Upper lobe of left lung (tissue), 4 donors: ENCODE measurements at regions not wholly inside any gene's neighbourhood (a gene's known extent, or its start where the extent isn't known, plus 50 kb on each side); places are given as distances from the start of the nearest gene placed in this dataset.

Source experiments
- CTCF ChIP-seq, 6 experiments: fragments of 450-650 bp in 4 of 6; fragments of 200-600 bp in 2 of 6; sonication (generic) in 2 of 6; IDR thresholded peaks; one replicate each; pipeline ENCODE4 v1.5.1; 2016 to 2019; ENCODE audit warnings: antibody characterized with exemption in 6 of 6
- EP300 ChIP-seq, 4 donors: sonication (generic); formaldehyde crosslinking; IDR thresholded peaks; one replicate each; pipeline ENCODE4 v1.5.1; 2017; ENCODE audit warnings: antibody characterized with exemption in 4 of 4, control low read depth in 2 of 4
- POLR2AphosphoS5 ChIP-seq, 2 donors: sonication (generic); formaldehyde crosslinking; IDR thresholded peaks; one replicate each; pipeline ENCODE4 v1.5.1; 2017; ENCODE audit warnings: antibody characterized with exemption in 2 of 2

- TF ChIP-seq CTCF (IDR thresholded peaks at IDR 0.05) (no peak), EP300 (IDR thresholded peaks at IDR 0.05) (no peak), POLR2AphosphoS5 (IDR thresholded peaks at IDR 0.05) (no peak)
These were observed 434.2 kb downstream of the GRB14 start for GRCh38 chr2:164187121-164187520.
